GM12891 (cell line): ENCODE measurements at regions not wholly inside any gene's neighbourhood (a gene's known extent, or its start where the extent isn't known, plus 50 kb on each side); places are given as distances from the start of the nearest gene placed in this dataset.

Experiments used
- POLR2A ChIP-seq: IDR thresholded peaks from 2 replicates; pipeline ENCODE4 v1.6.1; 2011; ENCODE audit warnings: low read depth, low read length, control low read depth
- POLR2AphosphoS5 ChIP-seq: IDR thresholded peaks from 2 replicates; pipeline ENCODE4 v1.6.1; 2011; ENCODE audit warnings: low read depth, low read length, control low read depth
- POU2F2 ChIP-seq: IDR thresholded peaks from 2 replicates; pipeline ENCODE4 v1.6.1; 2011; ENCODE audit warnings: low read depth, mild to moderate bottlenecking, control low read depth, low read length, moderate library complexity
- SPI1 ChIP-seq: IDR thresholded peaks from 2 replicates; pipeline ENCODE4 v1.6.1; 2011; ENCODE audit warnings: low read depth, low read length, control low read depth
- TAF1 ChIP-seq: IDR thresholded peaks from 2 replicates; pipeline ENCODE4 v1.6.1; 2011; ENCODE audit warnings: low read depth, low read length, control low read depth

- TF ChIP-seq TAF1 = no peak
- no peak for TF ChIP-seq POLR2A
- no peak for TF ChIP-seq POLR2AphosphoS5
- TF ChIP-seq SPI1 = no peak
- no peak for TF ChIP-seq POU2F2
Measured at GRCh38 chr3:113105966-113106660, 105.2 kb upstream of the BOC start.
